ENCODE measurements at regions not wholly inside any gene's neighbourhood (a gene's known extent, or its start where the extent isn't known, plus 50 kb on each side); places are given as distances from the start of the nearest gene placed in this dataset.

- in situ Hi-C loops (cut with MboI) = loop anchor here (10.0 kb wide), 1 partner anchor 113 kb away; no protein-coding TSS in a partner anchor
- RAD21 ChIA-PET (ENCODE audit: unreplicated experiment) = interaction anchor here (1.4 to 5.7 kb wide), 2 partner anchors 30 to 216 kb away, joined by 3 to 34 read pairs; no protein-coding TSS in a partner anchor
- DNase-seq (ENCODE audit: low read depth, low spot score) = no peak
- no peaks in the 10 kb centered on the region for H4K20me1 ChIP-seq (ENCODE audit: control insufficient read depth, insufficient read depth)
- SMC1A ChIA-PET (ENCODE audit: uncharacterized antibody, unreplicated experiment) = interaction anchor here (1.8 kb wide), 1 partner anchor 208 kb away, joined by 8 read pairs; no protein-coding TSS in a partner anchor
- no peak overlapping the region for H3K4me3 ChIP-seq
- H3K79me2 ChIP-seq (ENCODE audit: control insufficient read depth, insufficient read depth, low read length) = no peaks in the 10 kb centered on the region
- H3K27ac ChIP-seq (ENCODE audit: control insufficient read depth, insufficient read depth) = no peak overlapping the region
- BruUV-seq (replicated peaks) = no TSS peak
- 100% methylated on average over 2 of the region's 2 CpGs for WGBS (ENCODE audit: insufficient coverage, insufficient replicate concordance, low lambda C conversion rate, missing lambda C conversion rate)
- no peaks in the 10 kb centered on the region for H3K4me1 ChIP-seq (ENCODE audit: control insufficient read depth, insufficient read depth, low read length)
- POLR2A ChIA-PET = no interaction called here
- no peak overlapping the region for H2AFZ ChIP-seq (ENCODE audit: control insufficient read depth, low read depth, low read length)
- H3K9ac ChIP-seq (ENCODE audit: control insufficient read depth, insufficient read depth, low read length) = no peak overlapping the region
- intact Hi-C loops (cut with micrococcal nuclease; ENCODE audit: unreplicated experiment) = no loop called here
- H3K36me3 ChIP-seq (ENCODE audit: control insufficient read depth in 2 of 2, insufficient read depth in 2 of 2, low read length in 1 of 2) = no peaks in the 10 kb centered on the region
- no peak for ATAC-seq
- H3K9me3 ChIP-seq (replicated peaks; ENCODE audit: control insufficient read depth, insufficient read depth, low read length) = no peaks in the 10 kb centered on the region
- no peak overlapping the region for H3K4me2 ChIP-seq (ENCODE audit: control insufficient read depth, insufficient read depth)
- CTCF ChIA-PET = interaction anchor here (8.4 kb wide), 1 partner anchor 31 kb away, joined by 66 read pairs; no protein-coding TSS in a partner anchor
- peaks cover 0 to 2% of the 10 kb centered on the region in 2 experiments; a peak in 2 of 4 replicates for H3K27me3 ChIP-seq (replicated peaks in 1 of 2; ENCODE audit: control insufficient read depth in 2 of 2, insufficient read depth in 2 of 2, low read length in 1 of 2)
- no peak for FAIRE-seq
- TF ChIP-seq SRF (IDR thresholded peaks at IDR 0.05; ENCODE audit: low read depth in 2 of 2, low read length in 2 of 2) = no peak
- no peak for TF ChIP-seq RELB (IDR thresholded peaks at IDR 0.05; ENCODE audit: low read depth)
- TF ChIP-seq PRDM15 (CRISPR knock-in tag; IDR thresholded peaks at IDR 0.05) = no peak
- TF ChIP-seq EP300 (IDR thresholded peaks at IDR 0.05; ENCODE audit: borderline replicate concordance in 1 of 2, control insufficient read depth in 1 of 2, low read depth in 2 of 2, low read length in 2 of 2) = no peak
- no peak for TF ChIP-seq PAX5 (IDR thresholded peaks at IDR 0.05; ENCODE audit: borderline replicate concordance, low read depth, low read length)
- TF ChIP-seq SMARCA5 (IDR thresholded peaks at IDR 0.05) = no peak
- TF ChIP-seq GATAD2B (conservative IDR thresholded peaks at IDR 0.05; ENCODE audit: low read depth) = no peak
- TF ChIP-seq CHD2 (IDR thresholded peaks at IDR 0.05; ENCODE audit: borderline replicate concordance, low read depth, low read length) = no peak
- no peak for TF ChIP-seq HDGF (IDR thresholded peaks at IDR 0.05)
- no peak for TF ChIP-seq SKIL (IDR thresholded peaks at IDR 0.05; ENCODE audit: low read depth, poor library complexity, severe bottlenecking)
- TF ChIP-seq NFYB (IDR thresholded peaks at IDR 0.05; ENCODE audit: insufficient read depth, low read depth, low read length) = no peak
- TF ChIP-seq PAX8 (IDR thresholded peaks at IDR 0.05) = no peak
Observed at GRCh38 chr11:10622108-10622507, 53.6 kb upstream of the LYVE1 start.

All from GM12878 (cell line).